SK-N-SH (cell line): ENCODE measurements at regions not wholly inside any gene's neighbourhood (a gene's known extent, or its start where the extent isn't known, plus 50 kb on each side); places are given as distances from the start of the nearest gene placed in this dataset.

ENCODE experiments used
- CTCF ChIA-PET: fragments of 300-600, 350-600 bp; formaldehyde crosslinking; extraction: SDS; loops from one replicate; lab custom pipeline; 2021; lab: Yijun Ruan, JAX
- POLR2A ChIA-PET: fragments of 350-600 bp; sonication (Branson Sonifier 250); formaldehyde crosslinking; extraction: SDS; loops from one replicate; lab custom pipeline; 2020; ENCODE audit warnings: antibody characterized with exemption, inconsistent platforms; lab: Yijun Ruan, JAX
- DNase-seq: peaks from one replicate; pipeline ENCODE4 v3.0.0; 2012
- H2AFZ ChIP-seq: fragments of 200-600 bp; sonication (generic); 2 replicates; pipeline ENCODE4 v1.8.1; 2016; ENCODE audit warnings: antibody characterized with exemption, mild to moderate bottlenecking, low read depth
- H3F3A ChIP-seq: fragments of 200-600 bp; sonication (generic); replicated peaks from 2 replicates; pipeline ENCODE3; 2016; ENCODE audit warnings: antibody characterized with exemption, mild to moderate bottlenecking; ENCODE audit not compliant: insufficient read depth
- H3K27ac ChIP-seq, 2 experiments: fragments of 200-500 bp in 1 of 2; fragments of 200-600 bp in 1 of 2; sonication (Bioruptor generic) in 1 of 2; sonication (generic), shearing (Covaris generic) in 1 of 2; 2 replicates each; pipeline versions ENCODE4 v1.5.1 to v1.6.1; 2014 to 2016; ENCODE audit warnings: low read depth in 2 of 2, inconsistent platforms in 1 of 2, low read length in 1 of 2, mild to moderate bottlenecking in 1 of 2, mixed read lengths in 1 of 2
- H3K27me3 ChIP-seq: fragments of 200-600 bp; sonication (generic), shearing (Covaris generic); 2 replicates; pipeline ENCODE4 v1.6.1; 2016; ENCODE audit warnings: mixed run types; ENCODE audit not compliant: insufficient read depth
- H3K36me3 ChIP-seq, 2 experiments: fragments of 200-500 bp in 1 of 2; fragments of 200-600 bp in 1 of 2; sonication (Bioruptor generic) in 1 of 2; sonication (generic) in 1 of 2; replicated peaks in 1 of 2; 2 replicates each; pipeline versions ENCODE3 to v1.5.1; 2014 to 2016; ENCODE audit warnings: low read length in 1 of 2, mild to moderate bottlenecking in 1 of 2; ENCODE audit not compliant: insufficient read depth in 2 of 2, control insufficient read depth in 1 of 2
- H3K4me1 ChIP-seq, 2 experiments: fragments of 200-500 bp in 1 of 2; fragments of 200-600 bp in 1 of 2; sonication (Bioruptor generic) in 1 of 2; sonication (generic), shearing (Covaris generic) in 1 of 2; 2 replicates each; pipeline versions ENCODE4 v1.5.1 to v1.6.1; 2014 to 2016; ENCODE audit warnings: low read depth in 1 of 2, low read length in 1 of 2, mixed run types in 1 of 2; ENCODE audit not compliant: insufficient read depth in 2 of 2, control insufficient read depth in 1 of 2
- H3K4me2 ChIP-seq: fragments of 200-600 bp; sonication (generic), shearing (Covaris generic); 2 replicates; pipeline ENCODE4 v1.6.1; 2017; ENCODE audit warnings: mixed run types
- H3K4me3 ChIP-seq, 2 experiments: fragments of 200-500 bp in 1 of 2; fragments of 200-600 bp in 1 of 2; sonication (Bioruptor generic) in 1 of 2; sonication (generic), shearing (Covaris generic) in 1 of 2; 2 replicates each; pipeline versions ENCODE4 v1.5.1 to v1.8.1; 2014 to 2016; ENCODE audit warnings: low read depth in 2 of 2, inconsistent platforms in 1 of 2, low read length in 1 of 2, mild to moderate bottlenecking in 1 of 2, mixed read lengths in 1 of 2, moderate library complexity in 1 of 2
- H3K79me2 ChIP-seq: fragments of 200-600 bp; sonication (generic); 2 replicates; pipeline ENCODE4 v1.8.1; 2017; ENCODE audit warnings: mild to moderate bottlenecking; ENCODE audit not compliant: insufficient read depth
- H3K9ac ChIP-seq: fragments of 200-600 bp; sonication (generic); 2 replicates; pipeline ENCODE4 v1.6.1; 2017; ENCODE audit warnings: mixed run types
- H3K9me2 ChIP-seq: fragments of 200-600 bp; sonication (generic); 2 replicates; pipeline ENCODE4 v1.6.1; 2017; ENCODE audit warnings: mixed run types
- H3K9me3 ChIP-seq: fragments of 200-600 bp; sonication (generic); 2 replicates; pipeline ENCODE4 v1.6.1; 2017; ENCODE audit warnings: mixed run types, mild to moderate bottlenecking, moderate library complexity
- H4K20me1 ChIP-seq: fragments of 200-600 bp; sonication (generic); 2 replicates; pipeline ENCODE4 v1.6.1; 2017; ENCODE audit warnings: mild to moderate bottlenecking, mixed run types; ENCODE audit not compliant: insufficient read depth
- CHD2 ChIP-seq: fragments of 150-350 bp; IDR thresholded peaks from 2 replicates; pipeline ENCODE4 v1.6.1; 2018; ENCODE audit warnings: low read length; ENCODE audit not compliant: partially characterized antibody
- EZH2phosphoT487 ChIP-seq: fragments of 200-600 bp; sonication (generic); IDR thresholded peaks from 2 replicates; pipeline ENCODE4 v1.6.1; 2017; ENCODE audit warnings: low read depth, mixed run types, mild to moderate bottlenecking, antibody characterized with exemption, moderate library complexity, borderline replicate concordance
- FOXJ3 ChIP-seq: sonication (generic); formaldehyde crosslinking; IDR thresholded peaks from 2 replicates; pipeline ENCODE4 v1.5.1; 2020; ENCODE audit warnings: mild to moderate bottlenecking, missing genetic modification reagents
- FOXM1 ChIP-seq: IDR thresholded peaks from 2 replicates; pipeline ENCODE4 v1.4.0; 2012; ENCODE audit warnings: low read depth, mild to moderate bottlenecking
- GABPA ChIP-seq: IDR thresholded peaks from 2 replicates; pipeline ENCODE4 v1.4.0; 2012; ENCODE audit warnings: low read depth, mild to moderate bottlenecking
- JUND ChIP-seq: IDR thresholded peaks from 2 replicates; pipeline ENCODE4 v1.4.0; 2012
- MAX ChIP-seq: IDR thresholded peaks from 2 replicates; pipeline ENCODE4 v1.4.0; 2012; ENCODE audit warnings: low read depth
- RFX5 ChIP-seq: IDR thresholded peaks from 2 replicates; pipeline ENCODE4 v1.6.1; 2012; ENCODE audit warnings: mild to moderate bottlenecking, improper control_type of control experiment, low read length
- RXRA ChIP-seq: IDR thresholded peaks from 2 replicates; pipeline ENCODE4 v1.4.0; 2012; ENCODE audit warnings: low read depth, mild to moderate bottlenecking, borderline replicate concordance
- SMC3 ChIP-seq: IDR thresholded peaks from 2 replicates; pipeline ENCODE4 v1.6.1; 2012; ENCODE audit warnings: low read depth, low read length, improper control_type of control experiment
- TCF12 ChIP-seq: IDR thresholded peaks from 2 replicates; pipeline ENCODE4 v1.4.0; 2012
- USF1 ChIP-seq: IDR thresholded peaks from 2 replicates; pipeline ENCODE4 v1.4.0; 2012; ENCODE audit warnings: low read depth, borderline replicate concordance
- USF2 ChIP-seq: fragments of 150-350 bp; IDR thresholded peaks from 2 replicates; pipeline ENCODE4 v1.6.1; 2017; ENCODE audit warnings: antibody characterized with exemption, low read length, low read depth, borderline replicate concordance
- WGBS: methylation state at CpG from one replicate; pipeline ENCODE4 v1.1.6; 2017; ENCODE audit warnings: low lambda C conversion rate; 5-methylcytosine and 5-hydroxymethylcytosine counted together

GRCh38 chr1:22271847-22272801, 129.2 kb upstream of the WNT4 start:
- no peaks in the 10 kb centered on the region for H3K9me3 ChIP-seq
- H3K9ac ChIP-seq = no peak overlapping the region
- WGBS = 43% methylated on average over 4 of the region's 8 CpGs
- ChIA-PET CTCF (no interaction called here), POLR2A (no interaction called here)
- no peaks in the 10 kb centered on the region for H3K36me3 ChIP-seq
- H3K27ac ChIP-seq = no peak overlapping the region
- H3F3A ChIP-seq = no peaks in the 10 kb centered on the region
- no peaks in the 10 kb centered on the region for H3K9me2 ChIP-seq
- no peak for TF ChIP-seq TCF12
- TF ChIP-seq USF2 = no peak
- no peak for TF ChIP-seq SMC3
- TF ChIP-seq CHD2 = no peak
- TF ChIP-seq GABPA = no peak
- no peak for TF ChIP-seq FOXJ3 (CRISPR knock-in tag)
- TF ChIP-seq USF1 = no peak
- TF ChIP-seq JUND = no peak
- no peak for TF ChIP-seq RFX5
- TF ChIP-seq MAX = no peak
- no peak overlapping the region for H3K4me2 ChIP-seq
- no peaks in the 10 kb centered on the region for H4K20me1 ChIP-seq
- H3K4me1 ChIP-seq = peaks cover 0 to 2% of the 10 kb centered on the region in 2 experiments; a peak in 1 of 4 replicates
- DNase-seq = no peak
- peaks cover 11% of the 10 kb centered on the region; the same call in 1 of the 2 replicates for H3K27me3 ChIP-seq
- no peak overlapping the region for H3K4me3 ChIP-seq
- no peak overlapping the region for H2AFZ ChIP-seq
- no peaks in the 10 kb centered on the region for H3K79me2 ChIP-seq

GRCh38 chr1:22273686-22274681, 131.1 kb upstream of the WNT4 start:
- DNase-seq = no peak
- H3K27ac ChIP-seq = no peak overlapping the region
- H3K9me3 ChIP-seq = no peaks in the 10 kb centered on the region
- WGBS = 67% methylated on average over 8 of the region's 8 CpGs
- H3K4me3 ChIP-seq = no peak overlapping the region
- no peak overlapping the region for H3K9ac ChIP-seq
- POLR2A ChIA-PET = no interaction called here
- H3K4me2 ChIP-seq = no peak overlapping the region
- H3K36me3 ChIP-seq = no peaks in the 10 kb centered on the region
- peaks cover 0 to 2% of the 10 kb centered on the region in 2 experiments; a peak in 1 of 4 replicates for H3K4me1 ChIP-seq
- CTCF ChIA-PET = interaction anchor here (1.1 to 7.9 kb wide), 11 partner anchors 9 to 152 kb away, joined by 3 to 78 read pairs (median 4); no protein-coding TSS in a partner anchor
- H3K79me2 ChIP-seq = no peaks in the 10 kb centered on the region
- no peaks in the 10 kb centered on the region for H3K9me2 ChIP-seq
- peaks cover 11% of the 10 kb centered on the region; the same call in 1 of the 2 replicates for H3K27me3 ChIP-seq
- H2AFZ ChIP-seq = no peak overlapping the region
- no peaks in the 10 kb centered on the region for H4K20me1 ChIP-seq
- TF ChIP-seq EZH2phosphoT487 = no peak
- TF ChIP-seq TCF12 = no peak
- TF ChIP-seq RXRA = no peak
- no peak for TF ChIP-seq MAX
- TF ChIP-seq FOXM1 = no peak
- TF ChIP-seq CHD2 = no peak
- TF ChIP-seq USF1 = no peak
- no peaks in the 10 kb centered on the region for H3F3A ChIP-seq
